Osteoblast (primary cell): ENCODE measurements at regions not wholly inside any gene's neighbourhood (a gene's known extent, or its start where the extent isn't known, plus 50 kb on each side); places are given as distances from the start of the nearest gene placed in this dataset.

Experiments used
- DNase-seq: peaks from one replicate; pipeline ENCODE4 v3.0.0; 2011; ENCODE audit warnings: low spot score, mixed read lengths; ENCODE audit not compliant: insufficient read length; ENCODE audit errors: missing footprints
- H2AFZ ChIP-seq: 2 replicates; pipeline ENCODE4 v1.6.0; 2011; ENCODE audit warnings: mild to moderate bottlenecking, low read length
- H3K27ac ChIP-seq: 2 replicates; pipeline ENCODE4 v1.5.1; 2011; ENCODE audit warnings: mild to moderate bottlenecking, low read depth, low read length, moderate library complexity
- H3K27me3 ChIP-seq: 2 replicates; pipeline ENCODE4 v1.6.0; 2012; ENCODE audit warnings: mild to moderate bottlenecking, control low read depth, inconsistent platforms, low read length, moderate library complexity; ENCODE audit not compliant: insufficient read depth
- H3K36me3 ChIP-seq: 2 replicates; pipeline ENCODE4 v1.5.1; 2011; ENCODE audit warnings: mild to moderate bottlenecking, low read length, control low read depth, moderate library complexity; ENCODE audit not compliant: insufficient read depth
- H3K4me1 ChIP-seq: 2 replicates; pipeline ENCODE4 v1.5.1; 2011; ENCODE audit warnings: mild to moderate bottlenecking, low read length, control low read depth, moderate library complexity; ENCODE audit not compliant: insufficient read depth
- H3K4me2 ChIP-seq: 2 replicates; pipeline ENCODE4 v1.6.0; 2011; ENCODE audit warnings: mild to moderate bottlenecking, low read length; ENCODE audit not compliant: insufficient read depth
- H3K4me3 ChIP-seq: fragments of 200-600 bp; sonication (generic); 3 replicates; pipeline ENCODE4 v1.5.1; 2012; ENCODE audit warnings: mild to moderate bottlenecking, low read length, inconsistent platforms; ENCODE audit not compliant: insufficient read depth
- H3K79me2 ChIP-seq: 2 replicates; pipeline ENCODE4 v1.6.0; 2012; ENCODE audit warnings: mild to moderate bottlenecking, low read length, control low read depth, inconsistent platforms; ENCODE audit not compliant: insufficient read depth
- H3K9me3 ChIP-seq: 2 replicates; pipeline ENCODE4 v1.5.1; 2011; ENCODE audit warnings: low read depth, low read length, control low read depth
- H4K20me1 ChIP-seq: 2 replicates; pipeline ENCODE4 v1.6.0; 2012; ENCODE audit warnings: mild to moderate bottlenecking, low read length, control low read depth; ENCODE audit not compliant: insufficient read depth
- TF ChIP-seq, protein P1 (sequence below): IDR thresholded peaks from 2 replicates; pipeline ENCODE4 v1.5.1; 2011; ENCODE audit warnings: mild to moderate bottlenecking, low read depth, low read length, moderate library complexity; ENCODE audit errors: extremely low read depth

DNA sequence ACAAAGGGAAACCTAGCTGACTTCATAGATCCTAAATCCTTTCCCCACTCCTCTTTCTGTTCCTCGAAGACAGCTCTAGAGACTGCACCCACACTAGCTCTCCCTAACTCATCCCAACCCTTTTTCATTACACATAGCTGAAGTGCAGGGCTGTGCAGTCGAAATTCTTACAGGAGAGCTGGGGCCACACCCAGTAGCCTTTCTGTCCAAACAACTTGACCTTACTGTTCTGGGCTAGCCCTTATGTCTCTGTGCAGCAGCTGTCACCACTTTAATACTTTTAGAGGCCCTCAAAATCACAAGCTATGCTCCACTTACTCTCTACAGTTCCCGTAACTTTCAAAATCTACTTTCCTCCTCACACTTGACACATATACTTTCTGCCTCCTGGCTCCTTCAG is 666.1 kb upstream of the PKDCC start:
- Histone ChIP-seq H3K9me3 (no peaks in the 10 kb centered on the region), H3K4me2 (no peak overlapping the region), H3K79me2 (no peaks in the 10 kb centered on the region), H4K20me1 (no peaks in the 10 kb centered on the region), H2AFZ (no peak overlapping the region), H3K27ac (no peak overlapping the region), H3K4me1 (no peaks in the 10 kb centered on the region), H3K27me3 (no peaks in the 10 kb centered on the region), H3K36me3 (no peaks in the 10 kb centered on the region), H3K4me3 (no peak overlapping the region)
- TF ChIP-seq, protein P1, sequence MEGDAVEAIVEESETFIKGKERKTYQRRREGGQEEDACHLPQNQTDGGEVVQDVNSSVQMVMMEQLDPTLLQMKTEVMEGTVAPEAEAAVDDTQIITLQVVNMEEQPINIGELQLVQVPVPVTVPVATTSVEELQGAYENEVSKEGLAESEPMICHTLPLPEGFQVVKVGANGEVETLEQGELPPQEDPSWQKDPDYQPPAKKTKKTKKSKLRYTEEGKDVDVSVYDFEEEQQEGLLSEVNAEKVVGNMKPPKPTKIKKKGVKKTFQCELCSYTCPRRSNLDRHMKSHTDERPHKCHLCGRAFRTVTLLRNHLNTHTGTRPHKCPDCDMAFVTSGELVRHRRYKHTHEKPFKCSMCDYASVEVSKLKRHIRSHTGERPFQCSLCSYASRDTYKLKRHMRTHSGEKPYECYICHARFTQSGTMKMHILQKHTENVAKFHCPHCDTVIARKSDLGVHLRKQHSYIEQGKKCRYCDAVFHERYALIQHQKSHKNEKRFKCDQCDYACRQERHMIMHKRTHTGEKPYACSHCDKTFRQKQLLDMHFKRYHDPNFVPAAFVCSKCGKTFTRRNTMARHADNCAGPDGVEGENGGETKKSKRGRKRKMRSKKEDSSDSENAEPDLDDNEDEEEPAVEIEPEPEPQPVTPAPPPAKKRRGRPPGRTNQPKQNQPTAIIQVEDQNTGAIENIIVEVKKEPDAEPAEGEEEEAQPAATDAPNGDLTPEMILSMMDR = no peak
- DNase-seq = no peak

DNA sequence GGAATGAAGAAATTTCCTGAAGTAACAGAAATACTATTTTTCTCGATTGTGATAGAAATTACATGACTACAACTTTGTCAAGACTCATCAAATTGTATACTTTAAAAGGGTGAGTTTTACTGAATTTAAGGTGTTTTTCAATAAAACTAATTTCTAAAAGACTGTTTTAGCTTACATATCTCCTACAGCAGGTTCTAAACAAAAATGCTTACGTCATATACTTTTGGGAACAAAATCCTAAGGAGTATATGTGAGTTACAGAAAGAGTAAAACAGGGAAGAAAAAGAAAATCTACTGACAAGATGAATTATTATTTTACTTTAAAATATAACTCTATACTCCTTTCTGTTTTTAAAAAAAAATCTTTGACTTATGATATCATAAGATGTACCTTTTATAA is 660.3 kb upstream of the PKDCC start:
- Histone ChIP-seq H3K79me2 (no peaks in the 10 kb centered on the region), H3K36me3 (no peaks in the 10 kb centered on the region), H3K4me3 (no peak overlapping the region), H3K4me2 (no peak overlapping the region), H3K9me3 (no peaks in the 10 kb centered on the region), H4K20me1 (no peaks in the 10 kb centered on the region), H3K4me1 (no peaks in the 10 kb centered on the region), H3K27me3 (no peaks in the 10 kb centered on the region), H2AFZ (no peak overlapping the region), H3K27ac (no peak overlapping the region)
- TF ChIP-seq, protein P1 = no peak
- no peak for DNase-seq

DNA sequence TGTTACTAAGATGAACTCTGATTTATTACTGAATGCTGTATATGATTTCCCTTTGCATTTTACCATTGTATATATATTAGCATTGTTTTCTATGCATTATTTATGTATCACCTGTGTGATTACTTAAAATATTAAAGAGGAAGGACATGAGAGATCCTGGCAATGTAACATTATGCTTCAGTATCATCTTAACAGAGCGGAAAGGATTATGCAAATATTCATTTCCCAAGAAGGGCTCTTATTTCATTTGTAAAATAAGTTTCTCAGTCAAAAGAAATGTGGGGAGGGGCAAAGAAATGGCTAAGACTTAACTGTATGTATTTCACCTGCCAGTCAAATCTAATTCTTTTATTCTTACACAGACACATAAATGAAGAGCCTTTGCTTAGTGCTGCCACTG is 654.2 kb upstream of the PKDCC start:
- no peak for DNase-seq
- TF ChIP-seq, protein P1 = no peak
- Histone ChIP-seq H3K27ac (no peak overlapping the region), H3K4me2 (no peak overlapping the region), H3K4me1 (no peaks in the 10 kb centered on the region), H3K79me2 (no peaks in the 10 kb centered on the region), H3K9me3 (no peaks in the 10 kb centered on the region), H3K27me3 (no peaks in the 10 kb centered on the region), H2AFZ (no peak overlapping the region), H3K4me3 (no peak overlapping the region), H3K36me3 (no peaks in the 10 kb centered on the region), H4K20me1 (no peaks in the 10 kb centered on the region)

DNA sequence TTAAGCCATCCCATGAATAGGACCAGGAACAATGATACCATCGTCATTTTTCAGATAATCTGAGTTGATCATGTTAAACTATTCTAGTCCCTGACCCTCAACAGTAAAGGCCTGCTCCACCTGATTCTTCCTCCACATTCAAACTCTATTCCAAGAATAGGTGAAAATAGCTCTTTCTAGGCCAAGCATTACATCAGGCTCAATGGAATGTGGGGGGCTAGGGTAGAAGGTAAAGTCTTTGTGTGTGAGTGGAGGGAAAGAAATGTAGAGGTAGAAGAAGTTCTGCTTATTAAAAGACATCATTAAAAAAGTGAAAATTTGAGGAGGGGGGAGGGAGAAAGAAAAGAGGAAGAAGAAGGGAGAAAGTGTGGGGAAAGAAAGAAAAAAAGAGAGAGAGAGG is 653.3 kb upstream of the PKDCC start:
- TF ChIP-seq, protein P1 = no peak
- Histone ChIP-seq H3K36me3 (no peaks in the 10 kb centered on the region), H3K27ac (no peak overlapping the region)

More for the DNA sequence above, 653.3 kb upstream of the PKDCC start:
- no peaks in the 10 kb centered on the region for H3K27me3 ChIP-seq
- no peaks in the 10 kb centered on the region for H4K20me1 ChIP-seq
- H3K4me1 ChIP-seq = no peaks in the 10 kb centered on the region
- H3K4me3 ChIP-seq = no peak overlapping the region
- no peaks in the 10 kb centered on the region for H3K79me2 ChIP-seq
- H3K4me2 ChIP-seq = no peak overlapping the region
- H3K9me3 ChIP-seq = no peaks in the 10 kb centered on the region
- DNase-seq = no peak
- H2AFZ ChIP-seq = no peak overlapping the region
